Endothelial cell of umbilical vein (primary cell): ENCODE measurements at regions not wholly inside any gene's neighbourhood (a gene's known extent, or its start where the extent isn't known, plus 50 kb on each side); places are given as distances from the start of the nearest gene placed in this dataset.

Experiments
- BruUV-seq: library from RNA; stranded (reverse); fragments of 400-500 nt; replicated peaks from 2 replicates; lab custom pipeline; 2021; lab: Mats Ljungman, UMichigan
- CTCF ChIA-PET: fragments of 300-600, 350-600 bp; sonication (Branson Sonifier 250); formaldehyde crosslinking; loops from one replicate; lab custom pipeline; 2021; ENCODE audit warnings: antibody characterized with exemption, inconsistent platforms; lab: Charles Lee
- POLR2A ChIA-PET: fragments of 300-600, 350-600 bp; sonication (Branson Sonifier 250); formaldehyde crosslinking; loops from one replicate; lab custom pipeline; 2021; ENCODE audit warnings: antibody characterized with exemption, inconsistent platforms; lab: Charles Lee
- DNase-seq: peaks from one replicate; pipeline ENCODE4 v3.0.0-alpha.2; 2011; ENCODE audit warnings: low read depth, low spot score
- FAIRE-seq: peaks from 2 replicates; lab custom pipeline; 2011; peaks lifted over from hg19 to GRCh38; lab: Jason Lieb, UNC
- H2AFZ ChIP-seq: 2 replicates; pipeline ENCODE4 v1.6.0; 2012; ENCODE audit warnings: low read depth, low read length, control low read depth, inconsistent platforms
- H3K27ac ChIP-seq: 2 replicates; pipeline ENCODE4 v1.5.1; 2011; ENCODE audit warnings: low read depth, mild to moderate bottlenecking, control low read depth, low read length, moderate library complexity; ENCODE audit not compliant: insufficient read depth
- H3K27me3 ChIP-seq, 2 experiments: 2 replicates each; pipeline versions ENCODE4 v1.6.0 to v1.6.1; 2011; ENCODE audit warnings: low read length in 2 of 2, mixed read lengths in 1 of 2; ENCODE audit not compliant: control insufficient read depth in 2 of 2, insufficient read depth in 2 of 2
- H3K36me3 ChIP-seq, 2 experiments: 2 replicates in 1 of 2; 3 replicates in 1 of 2; pipeline ENCODE4 v1.5.1; 2011; ENCODE audit warnings: low read length in 2 of 2, mild to moderate bottlenecking in 1 of 2, moderate library complexity in 1 of 2; ENCODE audit not compliant: control insufficient read depth in 2 of 2, insufficient read depth in 2 of 2; ENCODE audit errors: extremely low read depth in 1 of 2
- H3K4me1 ChIP-seq: 3 replicates; pipeline ENCODE4 v1.5.1; 2011; ENCODE audit warnings: mild to moderate bottlenecking, low read length; ENCODE audit not compliant: control insufficient read depth, insufficient read depth; ENCODE audit errors: extremely low read depth
- H3K4me2 ChIP-seq: 2 replicates; pipeline ENCODE4 v1.6.1; 2011; ENCODE audit warnings: low read length, control low read depth, mixed read lengths; ENCODE audit not compliant: insufficient read depth
- H3K4me3 ChIP-seq, 3 experiments: fragments of 200-600 bp in 1 of 3; sonication (generic), shearing (Covaris generic) in 1 of 3; replicated peaks in 1 of 3; 2 replicates each; pipeline ENCODE4 v1.5.1; 2011 to 2016; ENCODE audit warnings: control low read depth in 3 of 3, low read length in 3 of 3, mild to moderate bottlenecking in 2 of 3, inconsistent platforms in 1 of 3, low read depth in 1 of 3, moderate library complexity in 1 of 3; ENCODE audit not compliant: insufficient read depth in 1 of 3
- H3K79me2 ChIP-seq: 2 replicates; pipeline ENCODE4 v1.6.0; 2012; ENCODE audit warnings: low read length, inconsistent platforms; ENCODE audit not compliant: control insufficient read depth, insufficient read depth
- H3K9ac ChIP-seq: replicated peaks from 2 replicates; pipeline ENCODE3; 2011; ENCODE audit warnings: low read length, control low read depth; ENCODE audit not compliant: insufficient read depth; ENCODE audit errors: extremely low read depth
- H3K9me1 ChIP-seq: replicated peaks from 3 replicates; pipeline ENCODE4 v1.6.0; 2011; ENCODE audit warnings: mild to moderate bottlenecking, low read length; ENCODE audit not compliant: control insufficient read depth, insufficient read depth; ENCODE audit errors: extremely low read depth
- H3K9me3 ChIP-seq: replicated peaks from 2 replicates; pipeline ENCODE4 v1.5.1; 2012; ENCODE audit warnings: low read length, inconsistent platforms; ENCODE audit not compliant: control insufficient read depth, insufficient read depth
- H4K20me1 ChIP-seq: replicated peaks from 2 replicates; pipeline ENCODE3; 2011; ENCODE audit warnings: mild to moderate bottlenecking, low read length; ENCODE audit not compliant: control insufficient read depth, insufficient read depth; ENCODE audit errors: extremely low read depth
- EZH2 ChIP-seq: IDR thresholded peaks from 2 replicates; pipeline ENCODE4 v1.6.1; 2012; ENCODE audit warnings: borderline replicate concordance, low read depth, mild to moderate bottlenecking, moderate library complexity, low read length, inconsistent platforms; ENCODE audit not compliant: severe bottlenecking
- FOS ChIP-seq: IDR thresholded peaks from 2 replicates; pipeline ENCODE4 v1.6.1; 2011; ENCODE audit warnings: mild to moderate bottlenecking, low read length, moderate library complexity, borderline replicate concordance; ENCODE audit not compliant: insufficient read depth
- GATA2 ChIP-seq: IDR thresholded peaks from 2 replicates; pipeline ENCODE4 v1.7.0; 2011; ENCODE audit warnings: low read depth, mild to moderate bottlenecking, moderate library complexity, mixed read lengths, low read length; ENCODE audit not compliant: insufficient read length, insufficient read depth
- JUN ChIP-seq: IDR thresholded peaks from 2 replicates; pipeline ENCODE4 v1.6.1; 2011; ENCODE audit warnings: borderline replicate concordance, low read depth; ENCODE audit not compliant: insufficient read length, insufficient read depth
- MAX ChIP-seq: IDR thresholded peaks from 2 replicates; pipeline ENCODE4 v1.6.1; 2011; ENCODE audit not compliant: insufficient read depth, insufficient read length
- MYC ChIP-seq: IDR thresholded peaks from one replicate; pipeline ENCODE4 v1.6.1; 2011; ENCODE audit warnings: mild to moderate bottlenecking, low read depth, low read length
- POLR2A ChIP-seq: IDR thresholded peaks from 2 replicates; pipeline ENCODE4 v1.6.1; 2012; ENCODE audit warnings: low read depth, mild to moderate bottlenecking, control low read depth, low read length
- POLR2AphosphoS5 ChIP-seq: IDR thresholded peaks from 2 replicates; pipeline ENCODE4 v1.6.1; 2012; ENCODE audit warnings: low read depth, mild to moderate bottlenecking, control low read depth, low read length, moderate library complexity; ENCODE audit not compliant: insufficient read depth
- dilution Hi-C: fragments of 300-500 bp; cut with MboI; formaldehyde crosslinking; loops from one replicate; pipeline ENCODE4 v1.15.0; 2019; ENCODE audit warnings: low sequenced_read_pairs; ENCODE audit not compliant: extremely low pct_ligation_motif_present
- intact Hi-C: fragments of 100-400 bp; cut with micrococcal nuclease; formaldehyde crosslinking; loops from one replicate; pipeline ENCODE4 v1.10.0; 2022
- TF ChIP-seq, protein P1 (sequence below), 2 donors: IDR thresholded peaks; 1 replicate in 1 of 2; 2 replicates in 1 of 2; pipeline ENCODE4 v1.5.1; 2011; ENCODE audit warnings: low read length in 2 of 2, mild to moderate bottlenecking in 2 of 2, moderate library complexity in 2 of 2, control low read depth in 1 of 2, inconsistent platforms in 1 of 2, low read depth in 1 of 2; ENCODE audit not compliant: insufficient read depth in 1 of 2; ENCODE audit errors: extremely low read depth in 1 of 2

DNA sequence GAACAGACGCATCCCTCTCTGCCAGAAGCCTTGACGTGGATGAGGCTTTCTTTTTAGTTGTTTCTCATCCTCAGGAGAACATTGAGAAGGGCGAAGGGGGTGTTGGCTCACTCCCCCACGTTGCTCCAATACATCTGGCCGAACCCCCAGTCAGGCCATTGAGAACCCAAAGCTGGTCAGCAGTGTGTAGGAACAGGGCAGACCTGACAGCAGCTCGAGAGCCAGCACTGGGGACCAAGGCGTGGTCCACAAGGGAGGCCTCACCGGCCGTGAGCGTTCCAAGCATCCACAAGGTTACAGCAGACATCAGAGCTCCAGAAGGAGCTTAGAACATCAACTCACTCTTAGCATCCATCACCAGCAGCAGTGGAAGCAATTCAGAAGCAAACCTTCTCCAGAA lies 387.9 kb upstream of the ARID1B start:
- dilution Hi-C loops = no loop called here
- Histone ChIP-seq H2AFZ (no peak overlapping the region), H3K36me3 (no peaks in the 10 kb centered on the region), H3K9me3 (no peaks in the 10 kb centered on the region), H3K79me2 (no peaks in the 10 kb centered on the region), H3K9ac (no peak overlapping the region), H3K4me3 (no peak overlapping the region), H3K4me1 (no peaks in the 10 kb centered on the region), H3K9me1 (no peaks in the 10 kb centered on the region), H3K27me3 (no peaks in the 10 kb centered on the region), H3K4me2 (no peak overlapping the region), H4K20me1 (no peaks in the 10 kb centered on the region), H3K27ac (no peak overlapping the region)
- no peak for DNase-seq
- ChIA-PET CTCF (no interaction called here), POLR2A (no interaction called here)
- TF ChIP-seq EZH2 (no peak), POLR2AphosphoS5 (no peak), MAX (no peak), FOS (no peak), MYC (no peak), GATA2 (no peak), JUN (no peak), POLR2A (no peak)
- TF ChIP-seq, protein P1, sequence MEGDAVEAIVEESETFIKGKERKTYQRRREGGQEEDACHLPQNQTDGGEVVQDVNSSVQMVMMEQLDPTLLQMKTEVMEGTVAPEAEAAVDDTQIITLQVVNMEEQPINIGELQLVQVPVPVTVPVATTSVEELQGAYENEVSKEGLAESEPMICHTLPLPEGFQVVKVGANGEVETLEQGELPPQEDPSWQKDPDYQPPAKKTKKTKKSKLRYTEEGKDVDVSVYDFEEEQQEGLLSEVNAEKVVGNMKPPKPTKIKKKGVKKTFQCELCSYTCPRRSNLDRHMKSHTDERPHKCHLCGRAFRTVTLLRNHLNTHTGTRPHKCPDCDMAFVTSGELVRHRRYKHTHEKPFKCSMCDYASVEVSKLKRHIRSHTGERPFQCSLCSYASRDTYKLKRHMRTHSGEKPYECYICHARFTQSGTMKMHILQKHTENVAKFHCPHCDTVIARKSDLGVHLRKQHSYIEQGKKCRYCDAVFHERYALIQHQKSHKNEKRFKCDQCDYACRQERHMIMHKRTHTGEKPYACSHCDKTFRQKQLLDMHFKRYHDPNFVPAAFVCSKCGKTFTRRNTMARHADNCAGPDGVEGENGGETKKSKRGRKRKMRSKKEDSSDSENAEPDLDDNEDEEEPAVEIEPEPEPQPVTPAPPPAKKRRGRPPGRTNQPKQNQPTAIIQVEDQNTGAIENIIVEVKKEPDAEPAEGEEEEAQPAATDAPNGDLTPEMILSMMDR (IDR thresholded peaks at IDR 0.05; ENCODE audit: extremely low read depth in 1 of 2, insufficient read depth in 1 of 2, low read depth in 1 of 2, low read length in 2 of 2) = no peak
- FAIRE-seq = no peak
- no TSS peak for BruUV-seq
- intact Hi-C loops = no loop called here
